A549 (cell line): ENCODE measurements at regions not wholly inside any gene's neighbourhood (a gene's known extent, or its start where the extent isn't known, plus 50 kb on each side); places are given as distances from the start of the nearest gene placed in this dataset.

Source experiments
- ATAC-seq, 2 experiments: fragments of 200-7000 bp in 1 of 2; fragments of >200 bp in 1 of 2; cut with Nextera tagmentation in 1 of 2; cut with Tn5 transposase in 1 of 2; 3 replicates each; pipeline versions ENCODE4 v1.8.0 to v1.9.1; 2018 to 2020; ENCODE audit warnings: mild to moderate bottlenecking in 1 of 2, moderate library complexity in 1 of 2
- CTCF ChIA-PET: fragments of 300-600 bp; sonication (Branson Sonifier 250); formaldehyde crosslinking; extraction: SDS; loops from one replicate; lab custom pipeline; 2021; ENCODE audit warnings: antibody characterized with exemption, inconsistent platforms; lab: Yijun Ruan, JAX
- POLR2A ChIA-PET: fragments of 350-600 bp; formaldehyde crosslinking; extraction: SDS; loops from one replicate; lab custom pipeline; 2021; ENCODE audit warnings: antibody characterized with exemption, inconsistent platforms; lab: Yijun Ruan, JAX
- DNase-seq, 2 experiments: peaks; one replicate each; pipeline versions ENCODE4 v3.0.0 to v3.0.0-alpha.2; 2011 to 2016; ENCODE audit warnings: low read depth in 1 of 2, low spot score in 1 of 2
- FAIRE-seq: peaks from 2 replicates; lab custom pipeline; 2011; peaks lifted over from hg19 to GRCh38; lab: Jason Lieb, UNC
- H3K27ac ChIP-seq, 2 experiments: fragments of >200 bp; sonication (Bioruptor Twin); formaldehyde crosslinking; 3 replicates each; pipeline ENCODE4 v1.5.1; 2016 to 2017
- H3K4me1 ChIP-seq: fragments of >200 bp; sonication (Bioruptor Twin); formaldehyde crosslinking; 3 replicates; pipeline ENCODE4 v1.6.1; 2016
- H3K4me2 ChIP-seq: fragments of >200 bp; sonication (Bioruptor Twin); formaldehyde crosslinking; 3 replicates; pipeline ENCODE4 v1.6.1; 2016
- H3K4me3 ChIP-seq: fragments of >200 bp; sonication (Bioruptor Twin); formaldehyde crosslinking; 3 replicates; pipeline ENCODE4 v1.5.1; 2016
- H3K9me3 ChIP-seq: fragments of >200 bp; sonication (Bioruptor Twin); formaldehyde crosslinking; 3 replicates; pipeline ENCODE4 v1.6.1; 2016
- ATOH8 ChIP-seq: fragments of 250-450 bp; sonication (Bioruptor Pico); IDR thresholded peaks from 2 replicates; pipeline ENCODE4 v1.5.0; 2020; ENCODE audit warnings: low read depth, mild to moderate bottlenecking, moderate library complexity
- CBX8 ChIP-seq: fragments of 200-600 bp; sonication (generic); IDR thresholded peaks from 2 replicates; pipeline ENCODE4 v1.6.1; 2016
- CEBPB ChIP-seq, 2 experiments: fragments of >200 bp in 1 of 2; sonication (Bioruptor Twin) in 1 of 2; formaldehyde crosslinking in 1 of 2; IDR thresholded peaks; 2 replicates each; pipeline ENCODE4 v1.6.1; 2012 to 2016
- E2F6 ChIP-seq: IDR thresholded peaks from 2 replicates; pipeline ENCODE4 v1.6.1; 2012; ENCODE audit warnings: low read depth, borderline replicate concordance
- EHF ChIP-seq: fragments of 250-450 bp; sonication (Bioruptor Pico); IDR thresholded peaks from 2 replicates; pipeline ENCODE4 v1.5.0; 2020; ENCODE audit warnings: mild to moderate bottlenecking
- ELK1 ChIP-seq: fragments of 150-350 bp; IDR thresholded peaks from 2 replicates; pipeline ENCODE4 v1.6.1; 2014; ENCODE audit warnings: low read depth, mild to moderate bottlenecking, low read length
- EP300 ChIP-seq, 2 experiments: fragments of >200 bp; sonication (Bioruptor Twin); formaldehyde crosslinking; IDR thresholded peaks; 2 replicates in 1 of 2; 3 replicates in 1 of 2; pipeline ENCODE4 v1.6.1; 2016 to 2017
- FOSL2 ChIP-seq, 2 experiments: fragments of 450-650 bp in 1 of 2; fragments of >200 bp in 1 of 2; sonication (Bioruptor Twin) in 1 of 2; formaldehyde crosslinking; IDR thresholded peaks; 2 replicates each; pipeline versions ENCODE4 v1.5.0 to v1.6.1; 2016 to 2020; ENCODE audit warnings: mild to moderate bottlenecking in 1 of 2, moderate library complexity in 1 of 2
- FOXS1 ChIP-seq: fragments of 250-450 bp; sonication (Bioruptor Pico); IDR thresholded peaks from 2 replicates; pipeline ENCODE4 v1.5.0; 2020; ENCODE audit warnings: mild to moderate bottlenecking, moderate library complexity
- GATA3 ChIP-seq: IDR thresholded peaks from 2 replicates; pipeline ENCODE4 v1.6.1; 2012; ENCODE audit warnings: borderline replicate concordance
- HOXA7 ChIP-seq: fragments of 250-450 bp; sonication (Bioruptor Pico); IDR thresholded peaks from 2 replicates; pipeline ENCODE4 v1.5.0; 2020; ENCODE audit warnings: mild to moderate bottlenecking, moderate library complexity
- RAD21 ChIP-seq, 2 experiments: fragments of >200 bp in 1 of 2; sonication (Bioruptor Twin) in 1 of 2; formaldehyde crosslinking in 1 of 2; IDR thresholded peaks in 1 of 2; conservative IDR thresholded peaks in 1 of 2; 2 replicates in 1 of 2; 3 replicates in 1 of 2; pipeline ENCODE4 v1.6.1; 2012 to 2018; ENCODE audit warnings: inconsistent platforms in 1 of 2
- RARB ChIP-seq: fragments of 250-450 bp; sonication (Bioruptor Pico); IDR thresholded peaks from 2 replicates; pipeline ENCODE4 v1.8.0; 2021; ENCODE audit warnings: mild to moderate bottlenecking, moderate library complexity
- REST ChIP-seq: fragments of 200-600 bp; sonication (generic); IDR thresholded peaks from 2 replicates; pipeline ENCODE4 v1.6.1; 2016; ENCODE audit warnings: antibody characterized with exemption, mild to moderate bottlenecking, moderate library complexity
- RFX5 ChIP-seq: fragments of 450-650 bp; IDR thresholded peaks from 2 replicates; pipeline ENCODE4 v1.7.1; 2014; ENCODE audit warnings: antibody characterized with exemption, mild to moderate bottlenecking, moderate library complexity
- ZC3H11A ChIP-seq: fragments of 450-650 bp; IDR thresholded peaks from 2 replicates; pipeline ENCODE4 v1.6.1; 2014; ENCODE audit warnings: antibody characterized with exemption, mild to moderate bottlenecking
- ZFP36 ChIP-seq: fragments of 450-650 bp; IDR thresholded peaks from 2 replicates; pipeline ENCODE4 v1.6.1; 2014; ENCODE audit warnings: borderline replicate concordance; ENCODE audit not compliant: partially characterized antibody
- WGBS: methylation state at CpG from one replicate; pipeline ENCODE4 v1.1.6; 2017; ENCODE audit errors: missing lambda C conversion rate; 5-methylcytosine and 5-hydroxymethylcytosine counted together
- TF ChIP-seq, protein P1 (sequence below): fragments of 250-450 bp; sonication (Bioruptor Pico); IDR thresholded peaks from 2 replicates; pipeline ENCODE4 v1.5.0; 2021; ENCODE audit warnings: mild to moderate bottlenecking, moderate library complexity, borderline replicate concordance
- TF ChIP-seq, protein P2 (sequence below): fragments of >200 bp; sonication (Bioruptor Twin); formaldehyde crosslinking; IDR thresholded peaks from 3 replicates; pipeline ENCODE4 v1.5.1; 2016

DNA sequence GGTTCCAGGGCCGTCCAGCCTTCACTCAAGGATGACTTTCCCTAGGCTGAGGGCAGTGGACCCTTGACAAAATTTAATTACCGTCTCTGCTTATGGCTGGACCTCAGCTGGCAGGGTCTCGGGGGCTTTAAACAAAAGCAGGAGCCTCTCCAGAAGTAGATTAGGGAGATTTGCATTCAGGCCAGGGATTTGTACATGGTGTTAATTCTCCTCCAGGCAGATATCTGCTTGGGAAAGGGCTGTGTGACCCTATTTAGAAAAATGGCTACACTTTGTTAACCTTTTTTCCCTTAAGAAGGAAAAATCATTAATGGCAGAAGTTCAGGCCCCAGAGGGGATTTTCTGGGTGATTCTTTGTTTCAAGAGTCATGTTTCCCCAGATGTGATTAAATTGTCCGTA is 329.1 kb upstream of the C2CD4B start (continued):
- TF ChIP-seq RARB (CRISPR knock-in tag): no peak
- TF ChIP-seq FOSL2 (IDR thresholded peaks at IDR 0.05): no peak
- TF ChIP-seq FOSL2 (CRISPR knock-in tag; IDR thresholded peaks at IDR 0.05): no peak
- TF ChIP-seq ELK1: no peak
- no peak for TF ChIP-seq EP300 (IDR thresholded peaks at IDR 0.05)
- no peak for TF ChIP-seq ZC3H11A

DNA sequence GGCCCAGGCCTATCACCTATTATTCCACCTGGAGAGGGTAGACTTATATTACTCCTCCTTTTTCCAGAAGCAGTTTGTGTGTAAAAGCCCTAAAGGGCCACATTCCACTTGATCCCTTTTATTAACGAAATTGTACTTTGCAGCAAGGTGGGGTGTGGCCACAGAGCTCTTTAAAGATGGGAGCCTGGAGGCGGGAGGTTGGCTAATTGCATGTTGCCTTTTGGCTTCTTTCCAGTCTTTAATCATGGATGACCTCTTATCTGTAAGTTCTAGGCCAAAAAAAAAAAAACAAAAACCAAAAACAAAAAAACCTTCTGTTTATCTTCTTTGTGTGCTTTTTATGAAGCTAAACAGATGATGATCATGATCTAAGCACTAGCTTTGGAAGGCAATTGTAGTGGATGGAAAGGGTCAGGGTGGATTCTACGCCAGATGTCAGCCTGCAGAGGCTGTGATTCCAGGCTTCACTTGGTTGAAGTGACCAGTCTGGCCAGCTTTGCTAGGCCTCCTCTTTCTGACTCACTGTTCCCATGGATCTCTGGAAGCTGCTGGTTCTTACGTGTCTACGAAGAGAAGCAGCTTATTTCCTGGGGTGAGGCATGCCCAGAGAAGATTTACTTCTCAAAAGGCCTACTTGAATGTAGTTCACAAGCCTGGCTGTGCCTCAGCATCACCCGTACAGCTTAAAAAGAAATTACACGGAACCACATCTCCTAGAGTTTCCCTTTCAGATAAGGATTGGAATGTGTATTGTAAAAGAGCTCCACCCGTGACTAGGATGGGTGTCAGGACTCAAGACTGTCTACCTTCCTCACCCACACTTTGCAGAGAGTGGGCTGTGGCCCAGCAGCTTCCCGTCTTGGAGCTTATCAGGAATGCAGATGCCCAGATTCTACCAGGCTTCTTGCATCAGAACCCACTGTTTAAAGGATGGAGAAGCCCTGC is 330.9 kb upstream of the C2CD4B start:
- CTCF ChIA-PET: interaction anchor here (0.6 to 1.6 kb wide), 4 partner anchors 11 to 246 kb away, joined by 3 to 5 read pairs (median 4); no protein-coding TSS in a partner anchor
- Histone ChIP-seq H3K4me2 (no peak overlapping the region), H3K4me1 (no peaks in the 10 kb centered on the region), H3K4me3 (no peak overlapping the region), H3K9me3 (no peaks in the 10 kb centered on the region), H3K27ac (no peak overlapping the region)
- FAIRE-seq (no peak), DNase-seq (no peak), ATAC-seq (no peak)
- TF ChIP-seq, protein P1, sequence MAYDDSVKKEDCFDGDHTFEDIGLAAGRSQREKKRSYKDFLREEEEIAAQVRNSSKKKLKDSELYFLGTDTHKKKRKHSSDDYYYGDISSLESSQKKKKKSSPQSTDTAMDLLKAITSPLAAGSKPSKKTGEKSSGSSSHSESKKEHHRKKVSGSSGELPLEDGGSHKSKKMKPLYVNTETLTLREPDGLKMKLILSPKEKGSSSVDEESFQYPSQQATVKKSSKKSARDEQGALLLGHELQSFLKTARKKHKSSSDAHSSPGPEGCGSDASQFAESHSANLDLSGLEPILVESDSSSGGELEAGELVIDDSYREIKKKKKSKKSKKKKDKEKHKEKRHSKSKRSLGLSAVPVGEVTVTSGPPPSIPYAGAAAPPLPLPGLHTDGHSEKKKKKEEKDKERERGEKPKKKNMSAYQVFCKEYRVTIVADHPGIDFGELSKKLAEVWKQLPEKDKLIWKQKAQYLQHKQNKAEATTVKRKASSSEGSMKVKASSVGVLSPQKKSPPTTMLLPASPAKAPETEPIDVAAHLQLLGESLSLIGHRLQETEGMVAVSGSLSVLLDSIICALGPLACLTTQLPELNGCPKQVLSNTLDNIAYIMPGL (CRISPR knock-in tag): no peak
- TF ChIP-seq ZC3H11A: no peak
- TF ChIP-seq HOXA7: no peak
- TF ChIP-seq CEBPB (IDR thresholded peaks at IDR 0.05): no peak
- no peak for TF ChIP-seq EP300 (IDR thresholded peaks at IDR 0.05)
- no peak for TF ChIP-seq RAD21 (conservative IDR thresholded peaks at IDR 0.05 in 1 of 2, IDR thresholded peaks at IDR 0.05 in 1 of 2)
- TF ChIP-seq RFX5: no peak
- no peak for TF ChIP-seq GATA3
- no peak for TF ChIP-seq FOXS1 (CRISPR knock-in tag)
- no peak for TF ChIP-seq ATOH8
- TF ChIP-seq, protein P2, sequence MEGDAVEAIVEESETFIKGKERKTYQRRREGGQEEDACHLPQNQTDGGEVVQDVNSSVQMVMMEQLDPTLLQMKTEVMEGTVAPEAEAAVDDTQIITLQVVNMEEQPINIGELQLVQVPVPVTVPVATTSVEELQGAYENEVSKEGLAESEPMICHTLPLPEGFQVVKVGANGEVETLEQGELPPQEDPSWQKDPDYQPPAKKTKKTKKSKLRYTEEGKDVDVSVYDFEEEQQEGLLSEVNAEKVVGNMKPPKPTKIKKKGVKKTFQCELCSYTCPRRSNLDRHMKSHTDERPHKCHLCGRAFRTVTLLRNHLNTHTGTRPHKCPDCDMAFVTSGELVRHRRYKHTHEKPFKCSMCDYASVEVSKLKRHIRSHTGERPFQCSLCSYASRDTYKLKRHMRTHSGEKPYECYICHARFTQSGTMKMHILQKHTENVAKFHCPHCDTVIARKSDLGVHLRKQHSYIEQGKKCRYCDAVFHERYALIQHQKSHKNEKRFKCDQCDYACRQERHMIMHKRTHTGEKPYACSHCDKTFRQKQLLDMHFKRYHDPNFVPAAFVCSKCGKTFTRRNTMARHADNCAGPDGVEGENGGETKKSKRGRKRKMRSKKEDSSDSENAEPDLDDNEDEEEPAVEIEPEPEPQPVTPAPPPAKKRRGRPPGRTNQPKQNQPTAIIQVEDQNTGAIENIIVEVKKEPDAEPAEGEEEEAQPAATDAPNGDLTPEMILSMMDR: no peak
- TF ChIP-seq E2F6: no peak
- no peak for TF ChIP-seq REST
- no peak for TF ChIP-seq ZFP36
- TF ChIP-seq CBX8: no peak
- TF ChIP-seq ELK1: no peak
- no peak for TF ChIP-seq EHF (CRISPR knock-in tag)
- POLR2A ChIA-PET: no interaction called here
- 91% methylated on average over 9 of the region's 9 CpGs for WGBS
